NT2/D1 (cell line): ENCODE measurements at regions not wholly inside any gene's neighbourhood (a gene's known extent, or its start where the extent isn't known, plus 50 kb on each side); places are given as distances from the start of the nearest gene placed in this dataset.

Source experiments
- YY1 ChIP-seq: IDR thresholded peaks from 2 replicates; pipeline ENCODE4 v1.6.1; 2011; ENCODE audit not compliant: insufficient read length, insufficient read depth
- ZNF274 ChIP-seq: IDR thresholded peaks from 2 replicates; pipeline ENCODE4 v1.6.1; 2011; ENCODE audit warnings: mild to moderate bottlenecking, low read depth, low read length

GRCh38 chr3:35426366-35426958 is 212.9 kb upstream of the ARPP21 start:
- TF ChIP-seq YY1: no peak
- TF ChIP-seq ZNF274: no peak
